DOHH2 (cell line): ENCODE measurements at regions not wholly inside any gene's neighbourhood (a gene's known extent, or its start where the extent isn't known, plus 50 kb on each side); places are given as distances from the start of the nearest gene placed in this dataset.

Experiments used
- H3F3A ChIP-seq: fragments of 200-600 bp; sonication (generic), shearing (Covaris generic); 2 replicates; pipeline ENCODE4 v1.6.0; 2016; ENCODE audit warnings: antibody characterized with exemption, mild to moderate bottlenecking; ENCODE audit not compliant: control insufficient read depth, insufficient read depth
- H3K27ac ChIP-seq: fragments of 200-600 bp; sonication (generic); 2 replicates; pipeline ENCODE4 v1.5.1; 2014; ENCODE audit warnings: low read depth, mild to moderate bottlenecking, low read length, moderate library complexity
- H3K27me3 ChIP-seq: fragments of 200-600 bp; sonication (generic); 2 replicates; pipeline ENCODE4 v1.6.1; 2014; ENCODE audit warnings: mild to moderate bottlenecking, low read length, mixed read lengths; ENCODE audit not compliant: control insufficient read depth
- H3K36me3 ChIP-seq: fragments of 200-600 bp; sonication (generic); 2 replicates; pipeline ENCODE4 v1.6.1; 2014; ENCODE audit warnings: mild to moderate bottlenecking, low read length, moderate library complexity, mixed read lengths; ENCODE audit not compliant: control insufficient read depth
- H3K4me1 ChIP-seq: fragments of 200-600 bp; sonication (generic); 2 replicates; pipeline ENCODE4 v1.6.1; 2014; ENCODE audit warnings: mild to moderate bottlenecking, low read length, mixed read lengths; ENCODE audit not compliant: control insufficient read depth
- H3K4me2 ChIP-seq: fragments of 200-600 bp; sonication (generic); 2 replicates; pipeline ENCODE4 v1.6.0; 2014; ENCODE audit warnings: mild to moderate bottlenecking, low read length, moderate library complexity
- H3K4me3 ChIP-seq: fragments of 200-600 bp; sonication (generic); 2 replicates; pipeline ENCODE4 v1.5.1; 2014; ENCODE audit warnings: mild to moderate bottlenecking, low read length, mixed read lengths
- H3K79me2 ChIP-seq: fragments of 200-600 bp; sonication (generic); 2 replicates; pipeline ENCODE4 v1.6.1; 2014; ENCODE audit warnings: mild to moderate bottlenecking, low read length, mixed read lengths; ENCODE audit not compliant: control insufficient read depth
- H3K9me2 ChIP-seq: fragments of 200-600 bp; sonication (generic); replicated peaks from 2 replicates; pipeline ENCODE4 v1.6.1; 2014; ENCODE audit warnings: mild to moderate bottlenecking, low read length, mixed read lengths; ENCODE audit not compliant: control insufficient read depth
- H3K9me3 ChIP-seq: fragments of 200-600 bp; sonication (generic); 2 replicates; pipeline ENCODE4 v1.6.1; 2014; ENCODE audit warnings: antibody characterized with exemption, low read length, mixed read lengths; ENCODE audit not compliant: control insufficient read depth, insufficient read depth
- H4K20me1 ChIP-seq: fragments of 200-600 bp; sonication (generic); 2 replicates; pipeline ENCODE4 v1.6.0; 2014; ENCODE audit warnings: low read depth, mild to moderate bottlenecking, antibody characterized with exemption, low read length, moderate library complexity; ENCODE audit not compliant: control insufficient read depth, insufficient read depth
- EZH2phosphoT487 ChIP-seq: fragments of 200-600 bp; sonication (generic); IDR thresholded peaks from 2 replicates; pipeline ENCODE4 v1.6.1; 2017; ENCODE audit warnings: borderline replicate concordance, mild to moderate bottlenecking, antibody characterized with exemption, low read length, moderate library complexity, mixed read lengths
- TF ChIP-seq, protein P1 (sequence below): fragments of 200-600 bp; sonication (generic); IDR thresholded peaks from one replicate; pipeline ENCODE4 v1.5.1; 2014; ENCODE audit warnings: antibody characterized with exemption, mild to moderate bottlenecking, low read depth, low read length; ENCODE audit not compliant: poor library complexity, severe bottlenecking

DNA sequence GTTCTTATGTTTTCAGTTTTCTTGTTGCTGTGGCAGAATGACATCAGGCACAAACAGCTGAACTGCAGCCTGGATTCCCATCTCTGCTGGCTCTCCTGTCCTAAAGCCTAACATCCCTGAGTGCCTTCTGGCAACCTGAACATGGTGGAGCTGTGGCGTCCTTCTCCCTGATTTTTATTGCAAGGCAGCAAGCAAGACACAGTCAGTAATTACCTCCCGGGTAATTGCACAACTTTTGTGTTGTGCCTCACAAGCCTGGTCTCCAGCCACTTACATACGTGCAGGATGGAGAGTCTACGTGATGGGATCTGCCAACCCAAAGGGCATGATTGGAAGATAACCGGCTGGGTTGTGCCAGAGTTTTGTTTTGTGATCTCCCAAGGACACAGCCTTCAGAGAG, 116.1 kb upstream of the PARD3 start:
- H4K20me1 ChIP-seq = no peaks in the 10 kb centered on the region
- H3K9me3 ChIP-seq = no peaks in the 10 kb centered on the region
- H3K4me3 ChIP-seq = no peak overlapping the region
- H3K79me2 ChIP-seq = no peaks in the 10 kb centered on the region
- H3K27me3 ChIP-seq = no peaks in the 10 kb centered on the region
- H3F3A ChIP-seq = no peaks in the 10 kb centered on the region
- no peaks in the 10 kb centered on the region for H3K4me1 ChIP-seq
- H3K27ac ChIP-seq = no peak overlapping the region
- no peaks in the 10 kb centered on the region for H3K36me3 ChIP-seq
- H3K9me2 ChIP-seq = no peaks in the 10 kb centered on the region
- no peak overlapping the region for H3K4me2 ChIP-seq
- TF ChIP-seq, protein P1, sequence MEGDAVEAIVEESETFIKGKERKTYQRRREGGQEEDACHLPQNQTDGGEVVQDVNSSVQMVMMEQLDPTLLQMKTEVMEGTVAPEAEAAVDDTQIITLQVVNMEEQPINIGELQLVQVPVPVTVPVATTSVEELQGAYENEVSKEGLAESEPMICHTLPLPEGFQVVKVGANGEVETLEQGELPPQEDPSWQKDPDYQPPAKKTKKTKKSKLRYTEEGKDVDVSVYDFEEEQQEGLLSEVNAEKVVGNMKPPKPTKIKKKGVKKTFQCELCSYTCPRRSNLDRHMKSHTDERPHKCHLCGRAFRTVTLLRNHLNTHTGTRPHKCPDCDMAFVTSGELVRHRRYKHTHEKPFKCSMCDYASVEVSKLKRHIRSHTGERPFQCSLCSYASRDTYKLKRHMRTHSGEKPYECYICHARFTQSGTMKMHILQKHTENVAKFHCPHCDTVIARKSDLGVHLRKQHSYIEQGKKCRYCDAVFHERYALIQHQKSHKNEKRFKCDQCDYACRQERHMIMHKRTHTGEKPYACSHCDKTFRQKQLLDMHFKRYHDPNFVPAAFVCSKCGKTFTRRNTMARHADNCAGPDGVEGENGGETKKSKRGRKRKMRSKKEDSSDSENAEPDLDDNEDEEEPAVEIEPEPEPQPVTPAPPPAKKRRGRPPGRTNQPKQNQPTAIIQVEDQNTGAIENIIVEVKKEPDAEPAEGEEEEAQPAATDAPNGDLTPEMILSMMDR = no peak
- TF ChIP-seq EZH2phosphoT487 = no peak

DNA sequence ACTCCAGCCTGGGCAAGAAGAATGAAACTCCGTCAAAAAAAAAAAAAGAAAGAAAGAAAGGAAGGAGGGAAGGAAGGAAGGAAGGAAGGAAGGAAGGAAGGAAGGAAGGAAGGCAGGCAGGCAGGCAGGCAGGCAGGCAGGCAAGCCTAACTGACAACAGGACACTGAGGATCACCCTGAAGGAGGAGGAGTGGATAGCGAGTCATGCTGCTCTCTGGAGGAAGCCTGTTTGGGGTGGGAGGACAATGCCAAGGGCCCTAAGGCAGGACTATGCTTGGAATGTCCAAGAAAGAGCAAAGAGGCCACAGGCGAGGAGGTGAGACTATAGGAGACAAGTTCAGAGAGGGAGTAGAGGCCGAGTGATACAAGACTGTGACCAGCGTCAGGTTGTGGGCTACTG, 107.0 kb upstream of the PARD3 start:
- H3K9me3 ChIP-seq = peaks cover 8% of the 10 kb centered on the region; the same call in 1 of the 2 replicates
- H3K79me2 ChIP-seq = no peaks in the 10 kb centered on the region
- no peak overlapping the region for H3K4me3 ChIP-seq
- H3K27ac ChIP-seq = no peak overlapping the region
- H4K20me1 ChIP-seq = no peaks in the 10 kb centered on the region
- no peaks in the 10 kb centered on the region for H3K4me1 ChIP-seq
- no peak for TF ChIP-seq EZH2phosphoT487
- TF ChIP-seq, protein P1 = no peak
- no peaks in the 10 kb centered on the region for H3K9me2 ChIP-seq
- H3F3A ChIP-seq = no peaks in the 10 kb centered on the region
- no peaks in the 10 kb centered on the region for H3K36me3 ChIP-seq
- no peak overlapping the region for H3K4me2 ChIP-seq
- no peaks in the 10 kb centered on the region for H3K27me3 ChIP-seq

DNA sequence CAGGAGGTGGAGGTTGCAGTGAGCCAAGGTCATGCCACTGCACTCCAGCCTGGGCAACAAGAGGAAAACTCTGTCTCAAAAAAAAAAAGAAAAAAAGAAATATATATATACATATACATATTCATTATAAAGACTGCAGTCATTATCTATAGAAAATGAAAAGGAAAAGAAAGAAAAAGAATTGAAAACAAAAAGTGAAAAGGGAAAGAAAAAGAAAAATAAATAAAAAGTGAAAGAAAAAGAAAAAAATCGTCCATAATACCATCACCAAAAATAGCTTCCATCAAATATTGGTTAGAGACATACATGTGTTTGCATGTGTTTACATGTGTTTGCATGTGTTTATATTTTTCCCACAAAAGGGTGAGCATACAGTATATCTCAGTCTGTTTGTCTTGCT, 105.5 kb upstream of the PARD3 start:
- TF ChIP-seq EZH2phosphoT487 = no peak
- TF ChIP-seq, protein P1 = no peak
- H3K9me3 ChIP-seq = peaks cover 8% of the 10 kb centered on the region; the same call in 1 of the 2 replicates
- H3K27me3 ChIP-seq = no peaks in the 10 kb centered on the region
- H3K27ac ChIP-seq = no peak overlapping the region
- H4K20me1 ChIP-seq = no peaks in the 10 kb centered on the region
- H3K4me3 ChIP-seq = no peak overlapping the region
- no peaks in the 10 kb centered on the region for H3K36me3 ChIP-seq
- H3K9me2 ChIP-seq = no peaks in the 10 kb centered on the region
- H3K79me2 ChIP-seq = no peaks in the 10 kb centered on the region
- H3K4me2 ChIP-seq = no peak overlapping the region
- H3F3A ChIP-seq = no peaks in the 10 kb centered on the region
- no peaks in the 10 kb centered on the region for H3K4me1 ChIP-seq
